ENCODE measurements at regions not wholly inside any gene's neighbourhood (a gene's known extent, or its start where the extent isn't known, plus 50 kb on each side); places are given as distances from the start of the nearest gene placed in this dataset.

- TF ChIP-seq, protein P1, sequence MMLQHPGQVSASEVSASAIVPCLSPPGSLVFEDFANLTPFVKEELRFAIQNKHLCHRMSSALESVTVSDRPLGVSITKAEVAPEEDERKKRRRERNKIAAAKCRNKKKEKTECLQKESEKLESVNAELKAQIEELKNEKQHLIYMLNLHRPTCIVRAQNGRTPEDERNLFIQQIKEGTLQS (IDR thresholded peaks at IDR 0.05): no peak
- no peak for TF ChIP-seq SRF (IDR thresholded peaks at IDR 0.05; ENCODE audit: low read depth)
- no peak for TF ChIP-seq EZH2 (IDR thresholded peaks at IDR 0.05)
- no peak for TF ChIP-seq YY1 (IDR thresholded peaks at IDR 0.05; ENCODE audit: extremely low read depth, insufficient replicate concordance, low read depth, low read length)
- no peak overlapping the region for H3K4me2 ChIP-seq (ENCODE audit: low read length)
- CTCF ChIA-PET: no interaction called here
- no peaks in the 10 kb centered on the region for H3K79me2 ChIP-seq (ENCODE audit: insufficient read depth, low read length)
- H3K27ac ChIP-seq (ENCODE audit: low read depth, low read length): no peak overlapping the region
- H3K27me3 ChIP-seq (ENCODE audit: insufficient read depth, low read length): peaks cover 21% of the 10 kb centered on the region; the same call in 1 of the 2 replicates
- ATAC-seq (no peak), DNase-seq (ENCODE audit: low read depth, low spot score) (no peak)
- RAD21 ChIA-PET (ENCODE audit: low non-redundant PET in 1 of 2, low total read pairs in 2 of 2, uncharacterized antibody in 2 of 2, unreplicated experiment in 2 of 2): no interaction called here
- intact Hi-C loops (cut with micrococcal nuclease): no loop called here
- H3K9me2 ChIP-seq (ENCODE audit: insufficient read depth): no peaks in the 10 kb centered on the region
- H3K36me3 ChIP-seq (ENCODE audit: control insufficient read depth in 1 of 2, insufficient read depth in 2 of 2, low read length in 2 of 2): no peaks in the 10 kb centered on the region
- H3K9me3 ChIP-seq (ENCODE audit: control insufficient read depth in 1 of 2, insufficient read depth in 1 of 2, low read depth in 1 of 2, low read length in 2 of 2): no peaks in the 10 kb centered on the region
- BruUV-seq (replicated peaks): no TSS peak
- H3K4me3 ChIP-seq (replicated peaks in 1 of 2; ENCODE audit: low read depth in 1 of 2, low read length in 2 of 2): no peak overlapping the region
- H2AFZ ChIP-seq (ENCODE audit: low read depth, low read length, poor library complexity, severe bottlenecking): no peak overlapping the region
- POLR2A ChIA-PET: no interaction called here
- H3K9ac ChIP-seq (ENCODE audit: low read length): no peak overlapping the region
- H3K4me1 ChIP-seq (ENCODE audit: control insufficient read depth in 1 of 2, insufficient read depth in 2 of 2, low read length in 2 of 2): peaks cover 0 to under 1% of the 10 kb centered on the region in 2 experiments; a peak in 1 of 4 replicates
- no peaks in the 10 kb centered on the region for H4K20me1 ChIP-seq (ENCODE audit: insufficient read depth)
These were observed 131.8 kb upstream of the MLN start for GRCh38 chr6:33935439-33936080.

DNA sequence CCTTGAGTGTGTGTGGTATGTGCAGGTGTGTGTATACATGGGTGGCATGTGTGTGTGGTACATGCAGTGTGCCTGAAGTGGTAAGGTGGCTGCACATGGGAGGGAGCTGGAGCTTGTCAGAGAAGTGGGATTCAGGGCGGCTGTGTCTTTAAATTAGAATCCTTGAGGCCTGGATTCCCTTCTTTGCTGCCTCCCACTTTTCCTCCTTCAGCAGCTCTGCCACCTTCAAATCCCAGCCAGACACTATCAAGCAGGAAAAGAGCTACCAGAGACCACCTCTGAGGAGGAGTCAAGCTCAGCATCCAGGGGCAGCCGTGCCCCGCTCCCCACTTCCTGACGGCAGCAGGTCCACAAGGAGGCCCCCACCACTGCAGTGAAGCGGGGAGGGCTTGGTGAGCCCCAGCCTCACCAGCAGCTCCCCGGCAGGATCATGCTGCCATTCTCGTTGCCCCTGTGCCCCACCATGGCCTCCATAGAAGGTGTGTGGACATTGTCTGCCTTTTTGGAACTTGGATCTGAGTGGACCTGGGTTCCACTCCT is 131.0 kb upstream of the MLN start:
- BruUV-seq (replicated peaks): no TSS peak
- RAD21 ChIA-PET (ENCODE audit: low non-redundant PET in 1 of 2, low total read pairs in 2 of 2, uncharacterized antibody in 2 of 2, unreplicated experiment in 2 of 2): no interaction called here
- H3K9me2 ChIP-seq (ENCODE audit: insufficient read depth): no peaks in the 10 kb centered on the region
- CTCF ChIA-PET: no interaction called here
- no peak overlapping the region for H3K27ac ChIP-seq (ENCODE audit: low read depth, low read length)
- H3K4me1 ChIP-seq (ENCODE audit: control insufficient read depth in 1 of 2, insufficient read depth in 2 of 2, low read length in 2 of 2): peaks cover 0 to 4% of the 10 kb centered on the region in 2 experiments; a peak in 1 of 4 replicates
- no peaks in the 10 kb centered on the region for H3K79me2 ChIP-seq (ENCODE audit: insufficient read depth, low read length)
- H3K36me3 ChIP-seq (ENCODE audit: control insufficient read depth in 1 of 2, insufficient read depth in 2 of 2, low read length in 2 of 2): no peaks in the 10 kb centered on the region
- no peaks in the 10 kb centered on the region for H3K9me3 ChIP-seq (ENCODE audit: control insufficient read depth in 1 of 2, insufficient read depth in 1 of 2, low read depth in 1 of 2, low read length in 2 of 2)
- no peak for DNase-seq (ENCODE audit: low read depth, low spot score)
- no peak overlapping the region for H3K9ac ChIP-seq (ENCODE audit: low read length)
- no peak overlapping the region for H2AFZ ChIP-seq (ENCODE audit: low read depth, low read length, poor library complexity, severe bottlenecking)
- intact Hi-C loops (cut with micrococcal nuclease): no loop called here
- no peaks in the 10 kb centered on the region for H4K20me1 ChIP-seq (ENCODE audit: insufficient read depth)
- ATAC-seq: no peak
- POLR2A ChIA-PET: no interaction called here
- H3K4me2 ChIP-seq (ENCODE audit: low read length): no peak overlapping the region
- H3K4me3 ChIP-seq (replicated peaks in 1 of 2; ENCODE audit: low read depth in 1 of 2, low read length in 2 of 2): no peak overlapping the region
- H3K27me3 ChIP-seq (ENCODE audit: insufficient read depth, low read length): peaks cover 20% of the 10 kb centered on the region; the same call in 1 of the 2 replicates
- TF ChIP-seq, protein P2, sequence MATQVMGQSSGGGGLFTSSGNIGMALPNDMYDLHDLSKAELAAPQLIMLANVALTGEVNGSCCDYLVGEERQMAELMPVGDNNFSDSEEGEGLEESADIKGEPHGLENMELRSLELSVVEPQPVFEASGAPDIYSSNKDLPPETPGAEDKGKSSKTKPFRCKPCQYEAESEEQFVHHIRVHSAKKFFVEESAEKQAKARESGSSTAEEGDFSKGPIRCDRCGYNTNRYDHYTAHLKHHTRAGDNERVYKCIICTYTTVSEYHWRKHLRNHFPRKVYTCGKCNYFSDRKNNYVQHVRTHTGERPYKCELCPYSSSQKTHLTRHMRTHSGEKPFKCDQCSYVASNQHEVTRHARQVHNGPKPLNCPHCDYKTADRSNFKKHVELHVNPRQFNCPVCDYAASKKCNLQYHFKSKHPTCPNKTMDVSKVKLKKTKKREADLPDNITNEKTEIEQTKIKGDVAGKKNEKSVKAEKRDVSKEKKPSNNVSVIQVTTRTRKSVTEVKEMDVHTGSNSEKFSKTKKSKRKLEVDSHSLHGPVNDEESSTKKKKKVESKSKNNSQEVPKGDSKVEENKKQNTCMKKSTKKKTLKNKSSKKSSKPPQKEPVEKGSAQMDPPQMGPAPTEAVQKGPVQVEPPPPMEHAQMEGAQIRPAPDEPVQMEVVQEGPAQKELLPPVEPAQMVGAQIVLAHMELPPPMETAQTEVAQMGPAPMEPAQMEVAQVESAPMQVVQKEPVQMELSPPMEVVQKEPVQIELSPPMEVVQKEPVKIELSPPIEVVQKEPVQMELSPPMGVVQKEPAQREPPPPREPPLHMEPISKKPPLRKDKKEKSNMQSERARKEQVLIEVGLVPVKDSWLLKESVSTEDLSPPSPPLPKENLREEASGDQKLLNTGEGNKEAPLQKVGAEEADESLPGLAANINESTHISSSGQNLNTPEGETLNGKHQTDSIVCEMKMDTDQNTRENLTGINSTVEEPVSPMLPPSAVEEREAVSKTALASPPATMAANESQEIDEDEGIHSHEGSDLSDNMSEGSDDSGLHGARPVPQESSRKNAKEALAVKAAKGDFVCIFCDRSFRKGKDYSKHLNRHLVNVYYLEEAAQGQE (IDR thresholded peaks at IDR 0.05; ENCODE audit: low read depth): no peak
- TF ChIP-seq SP1 (IDR thresholded peaks at IDR 0.05; ENCODE audit: low read depth) (no peak), JUND (IDR thresholded peaks at IDR 0.05) (no peak), EZH2 (IDR thresholded peaks at IDR 0.05) (no peak), RAD21 (IDR thresholded peaks at IDR 0.05; ENCODE audit: low read depth) (no peak), TCF7L2 (IDR thresholded peaks at IDR 0.05; ENCODE audit: borderline replicate concordance, extremely low read depth, insufficient read depth, insufficient read length) (no peak), EGR1 (IDR thresholded peaks at IDR 0.05; ENCODE audit: low read depth) (no peak), EZH2phosphoT487 (IDR thresholded peaks at IDR 0.05; ENCODE audit: borderline replicate concordance) (no peak), SIN3A (IDR thresholded peaks at IDR 0.05; ENCODE audit: low read depth) (no peak), SRF (IDR thresholded peaks at IDR 0.05; ENCODE audit: low read depth) (no peak), CEBPB (IDR thresholded peaks at IDR 0.05; ENCODE audit: low read depth) (no peak), YY1 (IDR thresholded peaks at IDR 0.05; ENCODE audit: extremely low read depth, insufficient replicate concordance, low read depth, low read length) (no peak), CBX3 (IDR thresholded peaks at IDR 0.05; ENCODE audit: low read depth) (no peak)
- TF ChIP-seq, protein P3, sequence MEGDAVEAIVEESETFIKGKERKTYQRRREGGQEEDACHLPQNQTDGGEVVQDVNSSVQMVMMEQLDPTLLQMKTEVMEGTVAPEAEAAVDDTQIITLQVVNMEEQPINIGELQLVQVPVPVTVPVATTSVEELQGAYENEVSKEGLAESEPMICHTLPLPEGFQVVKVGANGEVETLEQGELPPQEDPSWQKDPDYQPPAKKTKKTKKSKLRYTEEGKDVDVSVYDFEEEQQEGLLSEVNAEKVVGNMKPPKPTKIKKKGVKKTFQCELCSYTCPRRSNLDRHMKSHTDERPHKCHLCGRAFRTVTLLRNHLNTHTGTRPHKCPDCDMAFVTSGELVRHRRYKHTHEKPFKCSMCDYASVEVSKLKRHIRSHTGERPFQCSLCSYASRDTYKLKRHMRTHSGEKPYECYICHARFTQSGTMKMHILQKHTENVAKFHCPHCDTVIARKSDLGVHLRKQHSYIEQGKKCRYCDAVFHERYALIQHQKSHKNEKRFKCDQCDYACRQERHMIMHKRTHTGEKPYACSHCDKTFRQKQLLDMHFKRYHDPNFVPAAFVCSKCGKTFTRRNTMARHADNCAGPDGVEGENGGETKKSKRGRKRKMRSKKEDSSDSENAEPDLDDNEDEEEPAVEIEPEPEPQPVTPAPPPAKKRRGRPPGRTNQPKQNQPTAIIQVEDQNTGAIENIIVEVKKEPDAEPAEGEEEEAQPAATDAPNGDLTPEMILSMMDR (IDR thresholded peaks at IDR 0.05 in 2 of 3, conservative IDR thresholded peaks at IDR 0.05 in 1 of 3; ENCODE audit: borderline replicate concordance in 1 of 3, insufficient read depth in 1 of 3, low read depth in 2 of 3, low read length in 2 of 3): no peak

Measured in HCT116 (cell line).